ENCODE measurements at regions not wholly inside any gene's neighbourhood (a gene's known extent, or its start where the extent isn't known, plus 50 kb on each side); places are given as distances from the start of the nearest gene placed in this dataset.

DNA sequence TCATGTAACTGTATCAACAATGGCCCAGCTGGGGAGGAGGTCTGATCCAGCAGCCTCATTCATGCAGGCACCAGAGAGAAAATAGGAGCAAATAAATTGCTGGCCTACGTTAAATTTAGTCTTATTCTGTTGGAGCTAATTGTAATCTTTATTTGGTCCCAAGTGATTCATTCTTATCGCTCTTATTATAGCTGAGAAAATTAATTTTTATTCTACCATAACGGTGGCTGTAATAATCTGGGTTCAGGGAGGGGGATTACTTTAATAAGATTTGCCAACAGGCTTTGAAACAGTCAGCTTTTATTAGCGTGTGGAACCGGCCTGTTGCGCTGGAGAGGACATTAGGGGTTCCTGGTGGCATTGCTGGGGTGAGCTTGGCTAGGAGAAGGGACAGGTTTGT is 254.9 kb downstream of the AACS start:
- H3K9ac ChIP-seq (ENCODE audit: low read depth, low read length): no peak overlapping the region
- no peak overlapping the region for H3K4me3 ChIP-seq (ENCODE audit: low read depth, low read length)
- no peaks in the 10 kb centered on the region for H3K36me3 ChIP-seq (ENCODE audit: control insufficient read depth, insufficient read depth, low read length)
- no peaks in the 10 kb centered on the region for H3K9me3 ChIP-seq (ENCODE audit: control insufficient read depth, insufficient read depth, low read length)
- H3K27me3 ChIP-seq (ENCODE audit: control insufficient read depth, insufficient read depth, low read length): no peaks in the 10 kb centered on the region
- no peaks in the 10 kb centered on the region for H3K4me1 ChIP-seq (ENCODE audit: control insufficient read depth, insufficient read depth, low read length)

DNA sequence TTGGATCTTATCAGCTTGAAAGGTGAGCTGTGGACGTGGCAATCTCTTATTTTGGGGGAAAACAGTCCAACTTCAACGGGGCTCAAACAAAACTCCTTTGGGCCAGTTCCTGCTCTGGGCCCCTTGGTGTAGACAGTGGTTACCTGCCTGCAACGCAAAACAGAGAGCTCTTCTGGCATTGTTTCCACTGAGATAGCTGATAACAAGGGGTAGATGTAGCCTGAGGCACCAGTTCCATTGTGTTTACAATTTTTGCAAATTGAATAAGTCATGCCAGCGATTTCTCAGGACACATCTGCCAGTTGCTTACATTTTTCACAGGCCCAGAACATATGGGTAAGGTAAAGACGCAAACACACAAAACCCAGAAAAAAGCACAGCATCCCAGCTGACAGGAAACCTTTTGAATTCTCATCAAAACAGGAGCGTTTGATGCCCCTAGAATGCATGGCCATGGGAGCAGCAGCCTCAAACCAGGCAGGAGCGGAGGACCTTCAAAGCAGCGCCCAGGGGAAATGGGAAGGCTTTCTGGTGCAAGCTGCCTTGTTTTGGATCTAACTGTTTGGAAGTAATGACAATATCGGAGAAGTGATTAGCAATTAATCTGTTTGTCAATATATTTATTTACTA is 259.7 kb downstream of the AACS start:
- Histone ChIP-seq H3K4me3 (ENCODE audit: low read depth, low read length) (no peak overlapping the region), H3K27me3 (ENCODE audit: control insufficient read depth, insufficient read depth, low read length) (no peaks in the 10 kb centered on the region), H3K9me3 (ENCODE audit: control insufficient read depth, insufficient read depth, low read length) (no peaks in the 10 kb centered on the region), H3K36me3 (ENCODE audit: control insufficient read depth, insufficient read depth, low read length) (no peaks in the 10 kb centered on the region), H3K9ac (ENCODE audit: low read depth, low read length) (no peak overlapping the region), H3K4me1 (ENCODE audit: control insufficient read depth, insufficient read depth, low read length) (peaks cover 12% of the 10 kb centered on the region)

DNA sequence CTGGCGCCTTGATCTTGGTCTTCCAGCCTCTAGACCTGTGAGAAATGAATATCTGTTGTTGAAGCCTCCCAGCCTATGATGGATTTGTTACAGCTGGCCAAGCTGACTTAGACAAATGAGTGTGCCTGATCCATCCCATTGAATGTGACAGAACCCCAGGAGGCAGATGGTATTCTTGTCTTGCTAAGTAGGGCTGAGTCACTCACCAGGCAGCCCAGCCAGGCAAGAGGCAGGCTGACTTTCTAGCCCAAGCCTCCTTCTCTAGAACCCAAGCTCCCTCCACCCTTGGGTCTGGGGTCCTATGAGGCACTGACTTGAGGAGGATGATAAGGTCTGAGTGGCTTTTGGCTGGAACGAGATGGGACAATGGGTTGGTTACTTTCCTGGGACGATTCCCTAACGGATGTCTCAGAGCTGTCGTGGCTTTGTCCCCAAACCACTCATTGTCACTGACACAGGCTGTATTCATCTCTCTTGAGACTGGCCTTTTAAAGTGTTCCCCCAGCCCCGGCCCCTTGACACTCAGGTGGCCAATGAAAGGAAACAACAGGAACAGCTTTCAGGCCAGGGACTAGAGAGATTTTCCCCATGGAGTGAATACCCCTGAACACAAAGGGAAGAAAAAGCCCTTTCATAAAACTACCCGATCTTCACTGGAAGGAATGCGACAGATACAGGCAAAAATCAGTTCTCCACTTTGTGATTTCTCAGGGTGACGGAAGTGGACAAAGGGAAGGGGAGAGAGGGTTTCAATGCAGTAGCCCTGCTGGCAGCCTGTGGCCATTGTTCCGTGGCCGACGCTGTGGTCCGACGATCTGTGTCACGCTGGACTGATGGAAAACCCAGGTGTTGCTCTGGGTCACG is 264.2 kb downstream of the AACS start:
- no peaks in the 10 kb centered on the region for H3K27me3 ChIP-seq (ENCODE audit: control insufficient read depth, insufficient read depth, low read length)
- no peaks in the 10 kb centered on the region for H3K9me3 ChIP-seq (ENCODE audit: control insufficient read depth, insufficient read depth, low read length)
- H3K36me3 ChIP-seq (ENCODE audit: control insufficient read depth, insufficient read depth, low read length): no peaks in the 10 kb centered on the region
- H3K4me3 ChIP-seq (ENCODE audit: low read depth, low read length): peak overlapping the region; percentile 31
- no peak overlapping the region for H3K9ac ChIP-seq (ENCODE audit: low read depth, low read length)
- peaks cover 16% of the 10 kb centered on the region for H3K4me1 ChIP-seq (ENCODE audit: control insufficient read depth, insufficient read depth, low read length)

DNA sequence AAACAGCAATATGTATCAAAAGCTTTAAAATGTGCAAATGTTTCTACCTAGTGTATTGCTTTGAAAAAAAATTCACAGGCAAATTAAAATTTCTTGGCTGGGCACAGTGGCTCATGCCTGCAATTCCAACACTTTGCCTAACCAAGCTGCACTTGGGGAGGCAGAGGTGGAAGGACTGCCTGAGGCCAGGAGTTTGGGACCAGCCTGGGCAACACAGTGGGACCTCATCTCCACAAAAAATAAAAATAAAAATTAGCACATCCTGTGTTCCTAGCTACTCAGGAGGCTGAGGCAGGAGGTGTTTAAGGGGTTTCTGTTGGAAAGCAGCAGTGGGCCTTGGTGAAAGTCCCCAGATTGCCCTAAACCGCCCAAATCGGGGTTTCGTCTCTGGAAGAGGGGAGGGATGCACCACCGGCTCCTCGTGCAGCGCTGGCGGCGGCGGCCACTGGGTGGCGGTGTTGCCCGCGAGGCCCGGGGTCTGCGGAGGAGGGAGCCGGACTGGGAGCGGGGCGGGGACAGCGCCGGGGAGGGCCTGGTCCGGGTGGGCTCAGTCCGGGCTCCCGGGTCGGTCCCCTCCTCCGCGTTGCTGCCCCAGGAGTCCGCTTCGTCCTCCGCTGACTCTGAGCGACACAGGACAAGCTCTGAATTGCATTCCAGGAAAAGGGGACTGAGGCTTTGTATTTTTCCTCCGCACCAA is 265.6 kb downstream of the AACS start:
- H3K27me3 ChIP-seq (ENCODE audit: control insufficient read depth, insufficient read depth, low read length): no peaks in the 10 kb centered on the region
- peak overlapping the region; percentile 82 for H3K4me3 ChIP-seq (ENCODE audit: low read depth, low read length)
- peak overlapping the region; percentile 76 for H3K9ac ChIP-seq (ENCODE audit: low read depth, low read length)
- no peaks in the 10 kb centered on the region for H3K9me3 ChIP-seq (ENCODE audit: control insufficient read depth, insufficient read depth, low read length)
- peaks cover 22% of the 10 kb centered on the region for H3K4me1 ChIP-seq (ENCODE audit: control insufficient read depth, insufficient read depth, low read length)
- no peaks in the 10 kb centered on the region for H3K36me3 ChIP-seq (ENCODE audit: control insufficient read depth, insufficient read depth, low read length)

DNA sequence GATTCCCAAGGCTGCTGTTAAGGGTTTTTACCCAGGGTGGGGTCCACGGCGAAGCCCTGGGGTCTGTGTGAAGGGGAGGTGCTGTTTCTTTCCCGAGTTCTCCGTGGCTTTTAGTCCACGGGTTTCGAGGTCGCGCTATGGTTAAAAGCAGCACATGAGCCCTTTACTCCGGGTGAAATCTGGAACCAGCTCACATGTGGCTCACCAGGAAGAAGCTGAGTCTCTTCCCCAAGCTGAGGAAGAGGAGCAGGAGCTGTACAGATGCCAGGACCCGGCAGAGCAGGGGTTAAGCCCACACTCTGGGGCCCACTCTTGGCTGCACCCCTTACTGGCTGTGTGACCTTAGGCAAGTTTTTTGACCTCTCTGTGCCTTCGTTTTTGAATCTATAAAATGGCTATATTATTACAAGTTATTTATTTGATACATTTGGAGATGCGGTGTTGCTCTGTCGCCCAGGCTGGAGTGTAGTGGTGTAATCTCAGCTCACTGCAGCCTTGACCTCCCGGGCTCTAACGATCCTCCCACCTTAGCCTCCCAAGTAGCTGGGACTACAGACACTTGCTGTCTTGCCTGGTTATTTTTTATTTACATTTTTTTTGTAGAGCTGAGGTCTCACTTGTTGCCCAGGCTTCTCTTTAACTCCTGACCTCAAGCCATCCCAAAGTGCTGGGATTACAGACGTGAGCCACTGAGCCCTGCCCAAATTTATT is 266.3 kb downstream of the AACS start:
- Histone ChIP-seq H3K4me3 (ENCODE audit: low read depth, low read length) (peak overlapping the region; percentile 82), H3K4me1 (ENCODE audit: control insufficient read depth, insufficient read depth, low read length) (peaks cover 22% of the 10 kb centered on the region), H3K9me3 (ENCODE audit: control insufficient read depth, insufficient read depth, low read length) (no peaks in the 10 kb centered on the region), H3K27me3 (ENCODE audit: control insufficient read depth, insufficient read depth, low read length) (no peaks in the 10 kb centered on the region), H3K9ac (ENCODE audit: low read depth, low read length) (peak overlapping the region; percentile 76), H3K36me3 (ENCODE audit: control insufficient read depth, insufficient read depth, low read length) (no peaks in the 10 kb centered on the region)

DNA sequence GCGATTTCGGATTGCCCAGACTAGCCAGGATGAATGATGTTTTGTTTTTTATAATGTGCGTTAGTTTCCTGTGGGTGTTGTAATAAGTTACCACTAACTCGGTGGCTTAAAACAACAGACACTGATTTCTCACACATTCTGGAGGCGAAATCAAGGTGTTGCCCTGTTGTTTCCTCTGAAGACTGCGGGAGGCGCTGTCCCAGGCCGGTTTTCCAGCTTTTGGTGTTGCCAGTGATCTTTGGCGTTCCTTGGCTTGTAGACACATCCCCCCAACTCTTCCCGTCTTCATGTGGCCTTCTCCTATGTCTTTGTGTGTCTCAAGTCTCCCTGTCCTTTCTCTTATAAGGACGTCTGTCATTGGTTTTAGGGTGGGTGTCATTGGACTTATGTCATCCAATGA is 267.7 kb downstream of the AACS start:
- H3K27me3 ChIP-seq (ENCODE audit: control insufficient read depth, insufficient read depth, low read length): no peaks in the 10 kb centered on the region
- peaks cover 22% of the 10 kb centered on the region for H3K4me1 ChIP-seq (ENCODE audit: control insufficient read depth, insufficient read depth, low read length)
- H3K4me3 ChIP-seq (ENCODE audit: low read depth, low read length): no peak overlapping the region
- no peak overlapping the region for H3K9ac ChIP-seq (ENCODE audit: low read depth, low read length)
- no peaks in the 10 kb centered on the region for H3K36me3 ChIP-seq (ENCODE audit: control insufficient read depth, insufficient read depth, low read length)
- no peaks in the 10 kb centered on the region for H3K9me3 ChIP-seq (ENCODE audit: control insufficient read depth, insufficient read depth, low read length)

DNA sequence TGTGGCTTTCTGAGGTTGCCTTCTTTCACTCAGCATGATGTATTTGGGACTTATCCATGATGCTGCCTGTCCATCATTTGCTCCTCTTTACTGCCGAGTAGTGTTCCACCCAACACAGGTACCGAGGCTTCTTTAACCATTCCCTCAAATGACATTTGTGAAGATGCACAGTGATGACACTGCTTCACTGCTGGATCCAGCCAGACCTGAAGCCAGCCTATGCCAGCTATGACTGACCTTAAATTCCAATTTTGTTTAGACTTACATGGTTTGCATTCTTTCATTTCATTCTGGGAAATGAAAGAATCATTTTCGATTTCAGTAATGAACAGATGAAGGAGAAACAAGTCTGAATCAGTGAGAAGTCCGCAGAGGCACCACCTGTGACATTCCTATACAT is 271.0 kb downstream of the AACS start:
- no peak overlapping the region for H3K9ac ChIP-seq (ENCODE audit: low read depth, low read length)
- H3K36me3 ChIP-seq (ENCODE audit: control insufficient read depth, insufficient read depth, low read length): no peaks in the 10 kb centered on the region
- H3K9me3 ChIP-seq (ENCODE audit: control insufficient read depth, insufficient read depth, low read length): no peaks in the 10 kb centered on the region
- peaks cover 10% of the 10 kb centered on the region for H3K4me1 ChIP-seq (ENCODE audit: control insufficient read depth, insufficient read depth, low read length)
- no peaks in the 10 kb centered on the region for H3K27me3 ChIP-seq (ENCODE audit: control insufficient read depth, insufficient read depth, low read length)
- H3K4me3 ChIP-seq (ENCODE audit: low read depth, low read length): no peak overlapping the region

DNA sequence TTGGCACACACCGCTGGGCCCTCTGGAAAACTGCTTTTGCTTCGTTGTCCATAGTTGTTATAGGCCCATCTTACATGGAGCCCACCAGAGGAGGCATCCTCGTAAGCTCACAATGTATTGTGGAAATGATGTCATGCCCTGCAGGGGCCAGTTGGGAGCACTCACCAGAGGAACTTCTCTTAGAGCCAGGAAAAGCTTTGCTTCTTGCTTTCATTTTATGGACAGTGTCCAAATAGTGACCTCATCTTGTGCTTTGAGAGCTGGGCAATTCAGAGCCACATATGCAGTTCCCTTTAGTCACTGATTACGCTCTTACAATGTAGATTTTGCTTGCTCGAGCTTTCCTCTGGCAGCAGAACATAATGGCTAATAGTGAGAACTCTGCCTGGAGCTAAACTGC is 275.6 kb downstream of the AACS start:
- H3K36me3 ChIP-seq (ENCODE audit: control insufficient read depth, insufficient read depth, low read length): no peaks in the 10 kb centered on the region
- H3K27me3 ChIP-seq (ENCODE audit: control insufficient read depth, insufficient read depth, low read length): no peaks in the 10 kb centered on the region
- no peak overlapping the region for H3K4me3 ChIP-seq (ENCODE audit: low read depth, low read length)
- no peak overlapping the region for H3K9ac ChIP-seq (ENCODE audit: low read depth, low read length)
- peaks cover 4% of the 10 kb centered on the region for H3K4me1 ChIP-seq (ENCODE audit: control insufficient read depth, insufficient read depth, low read length)
- no peaks in the 10 kb centered on the region for H3K9me3 ChIP-seq (ENCODE audit: control insufficient read depth, insufficient read depth, low read length)

DNA sequence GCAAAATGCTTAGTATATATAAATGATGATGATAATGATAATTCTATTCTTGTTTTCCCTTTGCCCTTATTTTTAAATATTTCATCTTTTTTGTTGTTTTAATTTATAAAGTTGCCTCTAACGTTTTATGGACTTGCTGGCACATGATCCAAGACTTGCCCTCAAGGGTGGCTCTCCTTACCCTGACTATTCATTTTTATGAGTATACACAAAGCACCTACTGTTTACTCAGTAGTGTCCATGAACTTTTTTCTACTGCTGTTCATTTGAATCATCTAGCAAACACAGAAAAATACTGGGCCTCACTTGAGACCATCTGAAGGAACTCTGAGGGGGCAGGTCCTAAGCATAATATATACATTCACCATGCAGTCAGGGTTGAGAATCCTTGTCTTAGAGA is 276.2 kb downstream of the AACS start:
- Histone ChIP-seq H3K9ac (ENCODE audit: low read depth, low read length) (no peak overlapping the region), H3K4me3 (ENCODE audit: low read depth, low read length) (no peak overlapping the region)

DNA sequence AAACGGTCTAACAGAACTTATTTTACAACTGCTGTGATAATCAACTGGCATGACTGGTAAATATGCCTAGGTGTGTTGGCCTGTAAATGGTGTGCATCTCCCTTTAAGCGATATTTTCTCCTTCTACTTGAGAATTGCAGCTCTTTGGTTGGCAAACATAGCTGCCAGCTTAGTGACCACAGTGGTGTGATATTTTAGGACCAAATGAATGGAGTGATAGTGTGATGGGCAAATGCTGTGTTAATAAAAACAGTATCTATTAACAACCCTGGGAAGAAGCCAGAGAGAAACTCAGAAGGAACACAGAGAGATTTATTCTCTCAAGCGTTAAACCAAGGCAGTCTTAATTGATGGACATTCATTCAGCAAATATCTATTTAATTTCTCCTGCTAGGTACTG is 278.4 kb downstream of the AACS start:
- H3K9ac ChIP-seq (ENCODE audit: low read depth, low read length): no peak overlapping the region
- no peaks in the 10 kb centered on the region for H3K36me3 ChIP-seq (ENCODE audit: control insufficient read depth, insufficient read depth, low read length)
- no peak overlapping the region for H3K4me3 ChIP-seq (ENCODE audit: low read depth, low read length)
- H3K4me1 ChIP-seq (ENCODE audit: control insufficient read depth, insufficient read depth, low read length): peaks cover 18% of the 10 kb centered on the region
- no peaks in the 10 kb centered on the region for H3K9me3 ChIP-seq (ENCODE audit: control insufficient read depth, insufficient read depth, low read length)
- H3K27me3 ChIP-seq (ENCODE audit: control insufficient read depth, insufficient read depth, low read length): no peaks in the 10 kb centered on the region

More for the DNA sequence above, 276.2 kb downstream of the AACS start:
- Histone ChIP-seq H3K27me3 (ENCODE audit: control insufficient read depth, insufficient read depth, low read length) (no peaks in the 10 kb centered on the region), H3K9me3 (ENCODE audit: control insufficient read depth, insufficient read depth, low read length) (no peaks in the 10 kb centered on the region), H3K36me3 (ENCODE audit: control insufficient read depth, insufficient read depth, low read length) (no peaks in the 10 kb centered on the region), H3K4me1 (ENCODE audit: control insufficient read depth, insufficient read depth, low read length) (peaks cover 10% of the 10 kb centered on the region)

DNA sequence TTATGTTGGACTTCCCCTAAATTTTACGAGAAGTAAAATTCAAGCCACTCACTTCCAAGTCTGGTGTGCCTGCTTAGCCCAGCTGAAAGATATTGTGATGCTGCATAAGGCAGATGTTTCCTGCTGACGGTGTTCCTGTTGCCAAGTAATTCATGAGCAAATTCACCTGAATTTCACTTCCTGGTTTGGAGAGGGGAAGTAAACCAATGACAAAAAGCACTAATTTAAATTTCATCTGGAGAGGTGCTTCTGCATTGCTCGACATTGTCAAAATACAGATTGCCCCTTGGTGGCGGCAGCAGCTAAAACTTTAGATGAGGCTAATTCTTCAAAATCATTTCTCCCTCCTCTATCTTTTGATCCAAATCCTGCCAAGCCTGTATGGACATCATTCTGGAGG is 281.1 kb downstream of the AACS start:
- Histone ChIP-seq H3K27me3 (ENCODE audit: control insufficient read depth, insufficient read depth, low read length) (no peaks in the 10 kb centered on the region), H3K36me3 (ENCODE audit: control insufficient read depth, insufficient read depth, low read length) (no peaks in the 10 kb centered on the region), H3K9ac (ENCODE audit: low read depth, low read length) (no peak overlapping the region), H3K4me3 (ENCODE audit: low read depth, low read length) (no peak overlapping the region), H3K4me1 (ENCODE audit: control insufficient read depth, insufficient read depth, low read length) (peaks cover 18% of the 10 kb centered on the region), H3K9me3 (ENCODE audit: control insufficient read depth, insufficient read depth, low read length) (no peaks in the 10 kb centered on the region)
